AG04450 (cell line): ENCODE measurements at regions not wholly inside any gene's neighbourhood (a gene's known extent, or its start where the extent isn't known, plus 50 kb on each side); places are given as distances from the start of the nearest gene placed in this dataset.

ENCODE experiments used
- CTCF ChIA-PET: fragments of 300-600, 350-600 bp; formaldehyde crosslinking; extraction: SDS; loops from one replicate; lab custom pipeline; 2022; ENCODE audit warnings: antibody characterized with exemption, inconsistent platforms; lab: Charles Lee
- POLR2A ChIA-PET: fragments of 350-600 bp; formaldehyde crosslinking; extraction: SDS; loops from one replicate; lab custom pipeline; 2021; ENCODE audit warnings: antibody characterized with exemption, inconsistent platforms; lab: Yijun Ruan, JAX
- DNase-seq: peaks from one replicate; pipeline ENCODE4 v3.0.0-alpha.2; 2011; ENCODE audit warnings: low read depth, low spot score
- H3K27ac ChIP-seq: one replicate; pipeline ENCODE4 v1.5.1; 2012; ENCODE audit warnings: low read depth, low read length, control low read depth
- H3K27me3 ChIP-seq: one replicate; pipeline ENCODE4 v1.6.0; 2012; ENCODE audit warnings: low read length; ENCODE audit not compliant: control insufficient read depth, insufficient read depth
- H3K4me3 ChIP-seq: 2 replicates; pipeline ENCODE4 v1.5.1; 2011; ENCODE audit warnings: mild to moderate bottlenecking, low read depth, low read length, control low read depth
- H3K9me3 ChIP-seq: 2 replicates; pipeline ENCODE4 v1.5.1; 2012; ENCODE audit warnings: low read length; ENCODE audit not compliant: control insufficient read depth, insufficient read depth
- TF ChIP-seq, protein P1 (sequence below): IDR thresholded peaks from 2 replicates; pipeline ENCODE4 v1.5.1; 2011; ENCODE audit warnings: low read depth, low read length, control low read depth, inconsistent platforms

GRCh38 chr18:72122103-72122502 is 422.0 kb downstream of the CBLN2 start:
- ChIA-PET CTCF (no interaction called here), POLR2A (no interaction called here)
- no peak overlapping the region for H3K4me3 ChIP-seq
- H3K27ac ChIP-seq, result no peak overlapping the region
- no peaks in the 10 kb centered on the region for H3K9me3 ChIP-seq
- DNase-seq, result no peak
- TF ChIP-seq, protein P1, sequence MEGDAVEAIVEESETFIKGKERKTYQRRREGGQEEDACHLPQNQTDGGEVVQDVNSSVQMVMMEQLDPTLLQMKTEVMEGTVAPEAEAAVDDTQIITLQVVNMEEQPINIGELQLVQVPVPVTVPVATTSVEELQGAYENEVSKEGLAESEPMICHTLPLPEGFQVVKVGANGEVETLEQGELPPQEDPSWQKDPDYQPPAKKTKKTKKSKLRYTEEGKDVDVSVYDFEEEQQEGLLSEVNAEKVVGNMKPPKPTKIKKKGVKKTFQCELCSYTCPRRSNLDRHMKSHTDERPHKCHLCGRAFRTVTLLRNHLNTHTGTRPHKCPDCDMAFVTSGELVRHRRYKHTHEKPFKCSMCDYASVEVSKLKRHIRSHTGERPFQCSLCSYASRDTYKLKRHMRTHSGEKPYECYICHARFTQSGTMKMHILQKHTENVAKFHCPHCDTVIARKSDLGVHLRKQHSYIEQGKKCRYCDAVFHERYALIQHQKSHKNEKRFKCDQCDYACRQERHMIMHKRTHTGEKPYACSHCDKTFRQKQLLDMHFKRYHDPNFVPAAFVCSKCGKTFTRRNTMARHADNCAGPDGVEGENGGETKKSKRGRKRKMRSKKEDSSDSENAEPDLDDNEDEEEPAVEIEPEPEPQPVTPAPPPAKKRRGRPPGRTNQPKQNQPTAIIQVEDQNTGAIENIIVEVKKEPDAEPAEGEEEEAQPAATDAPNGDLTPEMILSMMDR, result no peak
- H3K27me3 ChIP-seq, result no peaks in the 10 kb centered on the region

DNA sequence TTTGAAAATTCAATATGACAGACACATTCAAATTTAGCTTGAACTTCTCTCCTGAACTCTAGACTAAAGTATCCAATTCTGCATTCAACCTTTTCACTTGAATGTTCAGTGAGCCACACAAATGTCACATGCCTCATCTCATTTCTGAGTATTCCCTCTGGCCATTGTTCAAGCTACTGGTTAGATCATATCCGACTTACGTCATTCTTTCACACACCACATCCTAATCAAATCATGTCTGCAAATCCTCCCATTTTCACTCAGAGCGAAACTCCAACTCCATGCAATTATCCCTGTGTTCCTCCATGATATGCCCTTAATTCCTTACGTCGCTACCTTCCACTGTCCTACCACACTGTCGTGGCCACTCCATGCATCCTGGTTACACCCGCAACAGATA is 425.1 kb downstream of the CBLN2 start:
- no peak for DNase-seq
- CTCF ChIA-PET, result no interaction called here
- Histone ChIP-seq H3K9me3 (no peaks in the 10 kb centered on the region), H3K4me3 (no peak overlapping the region), H3K27ac (no peak overlapping the region), H3K27me3 (no peaks in the 10 kb centered on the region)
- TF ChIP-seq, protein P1, result no peak
- POLR2A ChIA-PET, result no interaction called here

DNA sequence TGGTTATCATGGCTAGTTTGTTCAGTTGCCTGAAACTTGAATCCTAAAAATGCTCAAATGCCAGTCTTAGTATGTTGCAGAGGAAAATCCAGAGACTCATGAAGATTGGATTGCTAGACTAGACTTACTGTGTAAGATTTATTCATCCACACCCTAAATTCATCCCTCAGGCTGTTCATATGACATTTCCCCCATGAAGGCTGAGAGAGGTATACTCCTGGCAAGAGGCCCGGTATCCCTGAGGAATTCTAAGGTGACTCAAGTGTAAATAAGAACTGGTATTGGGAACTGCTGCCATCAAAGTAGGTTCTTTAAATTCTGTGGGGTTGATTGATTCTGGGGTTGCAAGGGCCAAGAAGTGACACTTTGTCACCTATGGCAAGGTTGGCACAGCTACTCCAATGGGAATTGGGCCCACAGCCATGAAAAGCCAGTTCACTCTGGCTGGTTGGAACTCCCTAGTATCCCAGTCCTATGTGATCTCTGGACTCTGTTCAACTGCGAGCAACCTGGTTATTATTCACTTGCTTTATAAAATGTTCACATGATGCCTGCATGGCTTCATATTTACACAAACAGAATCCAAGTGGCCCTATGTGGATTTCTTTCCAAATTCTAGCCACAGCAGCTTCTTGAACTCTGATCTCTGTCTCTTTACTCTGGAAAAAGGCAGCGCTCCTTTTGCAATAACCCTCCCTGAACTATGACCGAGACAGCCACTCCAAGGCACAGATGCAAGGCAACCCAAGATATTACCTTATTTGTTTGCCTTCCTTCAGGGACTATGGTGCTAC is 429.1 kb downstream of the CBLN2 start:
- CTCF ChIA-PET, result no interaction called here
- no peak for DNase-seq
- TF ChIP-seq, protein P1, result no peak
- POLR2A ChIA-PET, result no interaction called here
- Histone ChIP-seq H3K27ac (no peak overlapping the region), H3K9me3 (0 out of 2 replicates have a peak, but pooled peaks cover 6% of the 10 kb centered on the region), H3K27me3 (no peaks in the 10 kb centered on the region), H3K4me3 (no peak overlapping the region)

GRCh38 chr18:72107647-72108383 is 436.3 kb downstream of the CBLN2 start:
- ChIA-PET CTCF (no interaction called here), POLR2A (no interaction called here)
- no peak for DNase-seq
- H3K27me3 ChIP-seq, result no peaks in the 10 kb centered on the region
- TF ChIP-seq, protein P1, result no peak
- 0 out of 2 replicates have a peak, but pooled peaks cover 3% of the 10 kb centered on the region for H3K9me3 ChIP-seq
- H3K4me3 ChIP-seq, result no peak overlapping the region
- H3K27ac ChIP-seq, result no peak overlapping the region

DNA sequence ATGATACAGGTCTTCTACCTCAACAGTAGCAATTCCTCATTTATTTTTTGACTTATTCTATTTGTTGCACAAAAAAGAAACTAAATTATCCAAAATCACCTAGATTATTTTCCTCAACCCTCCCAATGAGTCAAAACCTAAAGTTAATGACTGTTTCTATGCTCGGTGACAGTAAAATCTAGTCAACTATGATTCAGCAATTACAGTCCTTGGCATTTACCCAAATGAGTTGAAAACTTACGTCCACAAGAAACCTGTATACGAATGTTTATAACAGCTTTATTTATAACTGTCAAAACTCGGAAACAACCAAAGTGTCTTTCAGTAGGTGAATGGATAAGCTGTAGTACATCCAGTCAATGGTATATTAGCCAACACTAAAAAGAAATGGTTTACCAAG is 439.3 kb downstream of the CBLN2 start:
- POLR2A ChIA-PET, result no interaction called here
- Histone ChIP-seq H3K27ac (no peak overlapping the region), H3K27me3 (no peaks in the 10 kb centered on the region), H3K4me3 (no peak overlapping the region), H3K9me3 (0 out of 2 replicates have a peak, but pooled peaks cover 2% of the 10 kb centered on the region)
- no peak for DNase-seq
- TF ChIP-seq, protein P1, result no peak
- CTCF ChIA-PET, result no interaction called here
